ENCODE measurements at regions not wholly inside any gene's neighbourhood (a gene's known extent, or its start where the extent isn't known, plus 50 kb on each side); places are given as distances from the start of the nearest gene placed in this dataset.

DNA sequence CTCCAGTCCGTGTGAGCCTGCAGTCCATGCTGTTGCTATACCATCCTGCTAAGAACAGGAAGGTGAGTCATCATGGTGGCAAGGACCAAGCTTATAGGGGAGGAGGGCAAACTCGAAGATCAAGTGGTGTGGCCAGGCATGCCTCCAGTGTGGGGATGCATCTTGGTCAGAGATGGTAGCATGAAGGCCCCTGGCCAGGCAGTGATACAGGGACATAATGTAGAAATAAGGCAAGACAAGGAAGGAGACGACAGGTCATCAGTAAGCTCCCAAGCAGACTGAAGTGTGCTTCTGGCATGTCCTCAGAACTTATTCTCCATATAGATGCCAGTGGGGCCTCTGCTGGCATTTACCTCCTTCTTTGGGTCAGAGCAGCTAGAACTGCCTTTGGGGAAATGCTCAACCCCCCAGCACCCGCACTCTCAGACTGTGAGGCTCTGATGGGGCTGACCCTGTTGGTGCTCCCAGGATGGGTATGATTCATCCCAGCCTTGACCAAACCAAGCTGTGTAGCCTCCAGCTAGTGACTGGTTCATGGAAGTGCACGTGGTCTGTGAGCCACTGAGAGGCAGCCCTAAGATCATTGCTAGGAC, 52.5 kb upstream of the ATP2B2 start:
- Histone ChIP-seq H3K27ac (ENCODE audit: low read depth, low read length) (no peak overlapping the region), H3K4me3 (ENCODE audit: low read length) (no peak overlapping the region), H3K36me3 (ENCODE audit: control insufficient read depth, insufficient read depth, low read length) (no peaks in the 10 kb centered on the region), H3K4me1 (ENCODE audit: control insufficient read depth, insufficient read depth, low read length) (peaks cover 17% of the 10 kb centered on the region), H3K9ac (ENCODE audit: extremely low read depth, low read length, poor library complexity, severe bottlenecking) (no peak overlapping the region), H3K9me3 (ENCODE audit: control insufficient read depth, low read length) (no peaks in the 10 kb centered on the region), H3K27me3 (ENCODE audit: control insufficient read depth, insufficient read depth, low read length, poor library complexity, severe bottlenecking) (no peaks in the 10 kb centered on the region)
- no peaks in the 10 kb centered on the region for H3K36me3 Mint-ChIP-seq (ENCODE audit: low read depth)
- peaks cover 54% of the 10 kb centered on the region for H3K27me3 Mint-ChIP-seq (ENCODE audit: insufficient read depth)
- WGBS, 2 experiments (ENCODE audit: insufficient coverage in 1 of 2, insufficient read length in 1 of 2): 86 to 89% methylated on average over 5 of the region's 5 CpGs
- H3K9me3 Mint-ChIP-seq: no peaks in the 10 kb centered on the region
- DNase-seq: peak; percentile 30
- no peak overlapping the region for H3K4me3 Mint-ChIP-seq
- H3K27ac Mint-ChIP-seq: no peak overlapping the region
- peaks cover 19% of the 10 kb centered on the region for H3K4me1 Mint-ChIP-seq
- TF ChIP-seq, protein P1, sequence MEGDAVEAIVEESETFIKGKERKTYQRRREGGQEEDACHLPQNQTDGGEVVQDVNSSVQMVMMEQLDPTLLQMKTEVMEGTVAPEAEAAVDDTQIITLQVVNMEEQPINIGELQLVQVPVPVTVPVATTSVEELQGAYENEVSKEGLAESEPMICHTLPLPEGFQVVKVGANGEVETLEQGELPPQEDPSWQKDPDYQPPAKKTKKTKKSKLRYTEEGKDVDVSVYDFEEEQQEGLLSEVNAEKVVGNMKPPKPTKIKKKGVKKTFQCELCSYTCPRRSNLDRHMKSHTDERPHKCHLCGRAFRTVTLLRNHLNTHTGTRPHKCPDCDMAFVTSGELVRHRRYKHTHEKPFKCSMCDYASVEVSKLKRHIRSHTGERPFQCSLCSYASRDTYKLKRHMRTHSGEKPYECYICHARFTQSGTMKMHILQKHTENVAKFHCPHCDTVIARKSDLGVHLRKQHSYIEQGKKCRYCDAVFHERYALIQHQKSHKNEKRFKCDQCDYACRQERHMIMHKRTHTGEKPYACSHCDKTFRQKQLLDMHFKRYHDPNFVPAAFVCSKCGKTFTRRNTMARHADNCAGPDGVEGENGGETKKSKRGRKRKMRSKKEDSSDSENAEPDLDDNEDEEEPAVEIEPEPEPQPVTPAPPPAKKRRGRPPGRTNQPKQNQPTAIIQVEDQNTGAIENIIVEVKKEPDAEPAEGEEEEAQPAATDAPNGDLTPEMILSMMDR (conservative IDR thresholded peaks at IDR 0.05): no peak

DNA sequence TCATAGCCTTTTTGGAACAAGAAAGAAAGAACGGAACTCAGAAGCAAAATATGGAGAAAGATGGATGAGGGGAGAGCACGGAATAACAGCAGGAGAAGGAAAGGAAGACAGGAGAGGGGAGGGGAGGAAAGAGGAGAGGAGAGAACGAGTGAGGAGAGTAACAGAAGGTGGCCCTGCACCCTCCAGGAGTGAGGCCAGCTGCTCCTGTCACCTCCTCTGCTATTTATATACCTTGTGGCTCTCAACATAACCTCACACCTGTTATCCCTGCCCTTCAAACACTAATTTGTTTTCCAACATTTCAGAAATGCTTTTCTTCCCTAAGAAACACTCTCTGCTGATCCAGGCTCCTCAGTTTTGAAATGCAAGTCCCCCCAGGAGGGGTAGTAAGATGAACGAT, 53.4 kb upstream of the ATP2B2 start:
- no peak overlapping the region for H3K4me3 Mint-ChIP-seq
- TF ChIP-seq, protein P1 (conservative IDR thresholded peaks at IDR 0.05): no peak

DNA sequence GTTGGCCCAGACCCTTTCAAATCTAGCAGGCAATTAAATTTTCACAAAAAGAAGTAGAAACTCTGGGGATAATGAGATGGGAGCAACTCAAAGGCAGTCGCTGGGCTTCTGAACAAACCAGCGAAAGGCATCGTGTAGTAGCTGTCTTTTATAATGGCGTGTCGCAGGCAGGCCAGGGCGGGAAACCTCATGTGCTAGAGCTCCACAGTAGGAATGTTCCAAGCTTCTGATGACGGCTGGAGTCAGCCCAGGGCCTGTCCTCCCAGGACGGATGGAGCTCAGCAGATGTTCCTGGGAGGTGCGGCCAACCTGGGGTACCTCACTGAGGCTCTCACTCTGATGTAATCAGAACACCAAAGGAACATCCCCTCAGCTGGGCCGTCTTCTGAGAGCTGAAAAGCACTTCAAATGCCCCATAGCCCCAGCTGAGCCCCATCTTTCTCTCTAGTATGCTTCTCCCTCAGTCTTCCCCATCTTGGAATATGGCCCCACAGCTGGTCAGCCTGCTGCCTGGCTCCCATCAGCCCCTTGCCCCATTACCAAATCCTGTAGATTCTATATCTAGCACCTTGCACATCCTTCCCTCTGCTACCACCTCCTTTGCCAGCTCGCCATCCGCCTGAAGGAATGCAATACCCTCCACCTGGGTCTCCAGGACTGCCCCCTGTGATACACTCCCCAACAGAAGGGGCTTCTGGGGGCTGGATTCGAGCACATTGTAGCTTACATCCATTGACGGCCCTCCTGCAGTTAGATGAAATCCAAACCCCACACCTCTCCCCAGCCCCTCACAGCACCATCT, 54.9 kb upstream of the ATP2B2 start:
- Histone ChIP-seq H3K36me3 (ENCODE audit: control insufficient read depth, insufficient read depth, low read length) (no peaks in the 10 kb centered on the region), H3K4me3 (ENCODE audit: low read length) (no peak overlapping the region), H3K9ac (ENCODE audit: extremely low read depth, low read length, poor library complexity, severe bottlenecking) (no peak overlapping the region), H3K9me3 (ENCODE audit: control insufficient read depth, low read length) (no peaks in the 10 kb centered on the region), H3K4me1 (ENCODE audit: control insufficient read depth, insufficient read depth, low read length) (peaks cover 4% of the 10 kb centered on the region), H3K27me3 (ENCODE audit: control insufficient read depth, insufficient read depth, low read length, poor library complexity, severe bottlenecking) (no peaks in the 10 kb centered on the region), H3K27ac (ENCODE audit: low read depth, low read length) (no peak overlapping the region)
- no peaks in the 10 kb centered on the region for H3K36me3 Mint-ChIP-seq (ENCODE audit: low read depth)
- H3K9me3 Mint-ChIP-seq: peaks cover 3% of the 10 kb centered on the region
- DNase-seq: no peak
- TF ChIP-seq, protein P1 (conservative IDR thresholded peaks at IDR 0.05): no peak
- H3K4me1 Mint-ChIP-seq: peaks cover 3% of the 10 kb centered on the region
- H3K4me3 Mint-ChIP-seq: no peak overlapping the region
- H3K27me3 Mint-ChIP-seq (ENCODE audit: insufficient read depth): peaks cover 74% of the 10 kb centered on the region
- no peak overlapping the region for H3K27ac Mint-ChIP-seq
- WGBS, 2 experiments (ENCODE audit: insufficient coverage in 1 of 2, insufficient read length in 1 of 2): 88 to 95% methylated on average over 12 to 14 of the region's 14 CpGs

More for the DNA sequence above, 53.4 kb upstream of the ATP2B2 start:
- Histone ChIP-seq H3K27ac (ENCODE audit: low read depth, low read length) (no peak overlapping the region), H3K4me3 (ENCODE audit: low read length) (no peak overlapping the region), H3K36me3 (ENCODE audit: control insufficient read depth, insufficient read depth, low read length) (no peaks in the 10 kb centered on the region), H3K27me3 (ENCODE audit: control insufficient read depth, insufficient read depth, low read length, poor library complexity, severe bottlenecking) (no peaks in the 10 kb centered on the region), H3K4me1 (ENCODE audit: control insufficient read depth, insufficient read depth, low read length) (peaks cover 10% of the 10 kb centered on the region), H3K9ac (ENCODE audit: extremely low read depth, low read length, poor library complexity, severe bottlenecking) (no peak overlapping the region), H3K9me3 (ENCODE audit: control insufficient read depth, low read length) (no peaks in the 10 kb centered on the region)
- Mint-ChIP-seq H3K27ac (no peak overlapping the region), H3K4me1 (peaks cover 10% of the 10 kb centered on the region), H3K27me3 (ENCODE audit: insufficient read depth) (peaks cover 61% of the 10 kb centered on the region), H3K9me3 (no peaks in the 10 kb centered on the region), H3K36me3 (ENCODE audit: low read depth) (no peaks in the 10 kb centered on the region)
- DNase-seq: peak; percentile 15
- 77 to 84% methylated on average over 3 to 4 of the region's 4 CpGs for WGBS, 2 experiments (ENCODE audit: insufficient coverage in 1 of 2, insufficient read length in 1 of 2)
